NCI-H524 (cell line): ENCODE measurements at regions not wholly inside any gene's neighbourhood (a gene's known extent, or its start where the extent isn't known, plus 50 kb on each side); places are given as distances from the start of the nearest gene placed in this dataset.

Experiments used
- DNase-seq, 2 experiments: peaks; one replicate each; lab custom pipeline; 2025; lab: John Stamatoyannopoulos, UW

- DNase-seq, result no peak
Observed at GRCh38 chr17:51555153-51555552, 294.8 kb downstream of the UTP18 start.

GRCh38 chr17:51559778-51560177 lies 299.4 kb downstream of the UTP18 start:
- DNase-seq, result no peak

DNA sequence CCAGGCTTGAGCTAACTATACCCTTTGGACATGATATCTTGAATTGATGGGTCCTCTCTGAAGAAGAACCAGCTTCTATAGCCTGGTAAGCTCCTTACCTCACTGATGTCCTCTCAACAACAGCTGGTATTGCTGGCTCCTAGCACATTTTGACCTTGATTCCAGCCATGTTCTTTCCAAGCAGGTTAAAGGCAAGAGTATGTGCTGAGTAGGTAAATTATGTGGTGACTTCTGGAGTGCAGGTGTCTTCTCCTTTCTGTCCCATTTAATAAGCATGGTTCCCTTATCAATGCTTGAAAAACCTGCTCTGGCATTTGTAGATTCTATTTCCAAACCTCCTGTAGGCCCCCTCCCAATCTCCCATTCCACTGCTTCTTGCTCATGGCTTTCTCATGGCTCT lies 300.1 kb downstream of the UTP18 start:
- no peak for DNase-seq

- no peak for DNase-seq
Observed at GRCh38 chr17:51563961-51564360, 303.6 kb downstream of the UTP18 start.

GRCh38 chr17:51572115-51572514 lies 311.8 kb downstream of the UTP18 start:
- DNase-seq, result no peak
